WERI-Rb-1 (cell line): ENCODE measurements at regions not wholly inside any gene's neighbourhood (a gene's known extent, or its start where the extent isn't known, plus 50 kb on each side); places are given as distances from the start of the nearest gene placed in this dataset.

Experiments
- DNase-seq: peaks from one replicate; pipeline ENCODE4 v3.0.0-alpha.2; 2020
- H3K27ac ChIP-seq: fragments of 250-450 bp; sonication (Bioruptor Pico); 2 replicates; pipeline ENCODE4 v1.5.1; 2020; ENCODE audit warnings: mild to moderate bottlenecking, moderate library complexity
- H3K27me3 ChIP-seq: fragments of 250-450 bp; sonication (Bioruptor Pico); 2 replicates; pipeline ENCODE4 v1.5.1; 2021; ENCODE audit warnings: mild to moderate bottlenecking, low read depth, moderate library complexity; ENCODE audit not compliant: insufficient read depth, severe bottlenecking
- H3K36me3 ChIP-seq: fragments of 250-450 bp; sonication (Bioruptor Pico); 2 replicates; pipeline ENCODE4 v1.5.1; 2020; ENCODE audit warnings: mild to moderate bottlenecking, moderate library complexity
- H3K4me3 ChIP-seq: 2 replicates; pipeline ENCODE4 v1.5.1; 2011; ENCODE audit warnings: low read depth, mild to moderate bottlenecking, control low read depth, low read length
- H3K9me3 ChIP-seq: fragments of 250-450 bp; sonication (Bioruptor Pico); 2 replicates; pipeline ENCODE4 v1.5.1; 2021; ENCODE audit warnings: mild to moderate bottlenecking, moderate library complexity; ENCODE audit not compliant: severe bottlenecking
- CTCF ChIP-seq: IDR thresholded peaks from 2 replicates; pipeline ENCODE4 v1.5.1; 2011; ENCODE audit warnings: low read depth, mild to moderate bottlenecking, control low read depth, inconsistent platforms, low read length

- Histone ChIP-seq H3K27me3 (no peaks in the 10 kb centered on the region), H3K27ac (no peak overlapping the region), H3K36me3 (no peaks in the 10 kb centered on the region), H3K4me3 (no peak overlapping the region), H3K9me3 (no peaks in the 10 kb centered on the region)
- TF ChIP-seq CTCF: no peak
- no peak for DNase-seq
Measured at GRCh38 chr6:14193524-14193923, 76.0 kb downstream of the CD83 start.

GRCh38 chr6:14194483-14194882 lies 76.9 kb downstream of the CD83 start:
- Histone ChIP-seq H3K27me3 (no peaks in the 10 kb centered on the region), H3K36me3 (no peaks in the 10 kb centered on the region), H3K27ac (no peak overlapping the region), H3K4me3 (no peak overlapping the region), H3K9me3 (no peaks in the 10 kb centered on the region)
- DNase-seq: no peak
- TF ChIP-seq CTCF: no peak

GRCh38 chr6:14194976-14195375 lies 77.4 kb downstream of the CD83 start:
- peak; percentile 57 for DNase-seq
- no peak for TF ChIP-seq CTCF
- H3K27ac ChIP-seq: no peak overlapping the region
- no peaks in the 10 kb centered on the region for H3K27me3 ChIP-seq
- H3K9me3 ChIP-seq: no peaks in the 10 kb centered on the region
- no peaks in the 10 kb centered on the region for H3K36me3 ChIP-seq
- H3K4me3 ChIP-seq: no peak overlapping the region

- no peak overlapping the region for H3K27ac ChIP-seq
- H3K9me3 ChIP-seq: peaks cover 3% of the 10 kb centered on the region
- DNase-seq: no peak
- no peak for TF ChIP-seq CTCF
- H3K4me3 ChIP-seq: no peak overlapping the region
- no peaks in the 10 kb centered on the region for H3K36me3 ChIP-seq
- no peaks in the 10 kb centered on the region for H3K27me3 ChIP-seq
Measured at GRCh38 chr6:14196026-14196425, 78.5 kb downstream of the CD83 start.

GRCh38 chr6:14197118-14197517 lies 79.5 kb downstream of the CD83 start:
- Histone ChIP-seq H3K4me3 (no peak overlapping the region), H3K36me3 (no peaks in the 10 kb centered on the region), H3K27ac (no peak overlapping the region), H3K9me3 (peaks cover 3% of the 10 kb centered on the region), H3K27me3 (no peaks in the 10 kb centered on the region)
- no peak for TF ChIP-seq CTCF
- DNase-seq: no peak

GRCh38 chr6:14200047-14200446 lies 82.5 kb downstream of the CD83 start:
- Histone ChIP-seq H3K4me3 (no peak overlapping the region), H3K36me3 (no peaks in the 10 kb centered on the region), H3K27me3 (no peaks in the 10 kb centered on the region), H3K27ac (no peak overlapping the region), H3K9me3 (peaks cover 3% of the 10 kb centered on the region)
- no peak for TF ChIP-seq CTCF
- DNase-seq: no peak
